GM19455 (cell line): ENCODE measurements at regions not wholly inside any gene's neighbourhood (a gene's known extent, or its start where the extent isn't known, plus 50 kb on each side); places are given as distances from the start of the nearest gene placed in this dataset.
"Not testable (repeated sequence)": the region's sequence is repeated elsewhere in the genome, so short reads cannot be mapped to it uniquely, and the experiment has no call there.

Experiments used
- ATAC-seq: cut with Tn5 transposase; IDR thresholded peaks from one replicate; pipeline ENCODE4 v1.9.1; 2021; ENCODE audit not compliant: unreplicated experiment

DNA sequence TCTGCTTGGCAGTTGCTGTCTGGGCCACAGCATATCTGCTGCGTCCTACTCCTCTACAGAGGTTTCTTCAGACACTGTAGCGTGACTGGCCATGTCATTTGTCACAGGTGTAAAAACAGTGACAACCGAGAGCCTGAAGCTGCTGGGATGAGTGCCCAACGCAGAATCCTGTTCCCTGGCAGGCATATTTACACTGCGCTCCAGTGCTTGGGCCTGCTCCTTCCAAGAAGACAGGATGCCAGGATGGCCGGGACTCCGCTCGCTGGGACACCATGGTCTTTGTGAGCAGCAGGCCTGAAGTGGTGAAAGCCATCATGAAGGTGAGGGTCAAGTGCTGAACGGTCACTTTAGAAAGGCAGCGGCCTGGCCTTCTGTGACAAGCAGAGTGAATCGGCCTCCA, 171.4 kb downstream of the EMP1 start:
- no peak for ATAC-seq

DNA sequence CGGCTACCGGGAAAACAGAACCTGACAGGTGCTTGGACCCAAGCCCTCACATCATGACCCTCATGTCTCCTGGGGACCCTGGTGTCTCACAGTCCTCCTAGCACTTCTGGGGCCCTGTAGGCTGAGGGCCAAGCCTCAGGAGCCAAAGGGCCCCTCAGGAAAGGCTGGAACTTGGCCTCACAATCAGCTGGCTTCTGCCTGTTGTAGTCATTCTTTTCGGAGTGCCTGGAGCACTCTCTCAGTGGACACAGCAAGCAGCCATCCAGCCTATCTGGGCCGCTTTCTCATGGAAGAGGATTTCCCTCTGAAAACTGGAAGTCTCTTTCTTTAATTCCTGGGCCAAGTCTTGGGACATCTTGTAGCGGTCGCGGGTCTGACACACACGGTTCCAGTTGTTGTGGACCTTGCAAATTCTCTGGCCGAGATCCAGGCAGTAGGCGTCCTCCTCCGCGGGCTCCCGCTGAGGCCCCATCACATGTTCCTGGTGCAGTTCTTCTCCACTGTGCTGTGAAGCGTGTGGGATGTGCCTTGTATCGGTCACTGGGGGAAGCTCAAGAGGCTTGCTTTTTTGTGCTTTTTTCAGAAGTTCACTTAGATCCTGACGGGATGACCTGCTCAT, 169.3 kb downstream of the EMP1 start:
- no peak for ATAC-seq

DNA sequence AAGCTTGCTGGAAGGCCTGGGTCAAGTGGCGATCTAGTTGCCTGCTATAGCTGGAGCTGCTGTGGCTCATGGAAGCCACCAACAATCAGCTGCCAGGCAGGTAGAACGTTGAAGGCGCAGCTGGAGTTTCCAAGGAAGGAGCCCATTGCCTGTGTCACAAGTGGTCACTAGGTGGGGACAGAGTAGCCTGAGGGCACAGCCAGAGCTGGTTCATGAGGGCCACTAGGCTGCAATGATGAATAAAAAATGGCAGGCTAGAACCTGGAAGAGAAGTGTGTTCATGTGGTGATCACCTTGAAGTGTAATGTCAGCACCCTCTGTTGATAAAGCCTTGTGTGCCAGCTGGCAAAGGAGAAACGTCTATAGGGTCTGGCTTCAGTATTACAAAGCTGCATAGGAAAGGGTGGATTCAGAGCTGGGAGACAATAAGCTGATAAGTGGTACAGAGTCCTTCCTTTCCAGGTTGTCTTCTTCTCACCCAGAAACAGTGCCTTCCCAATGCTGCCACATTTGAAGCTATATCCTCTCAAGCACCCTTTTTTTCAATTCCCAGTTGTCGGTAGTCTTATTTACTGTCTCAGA, 165.8 kb downstream of the EMP1 start:
- ATAC-seq, result peak; percentile 92

DNA sequence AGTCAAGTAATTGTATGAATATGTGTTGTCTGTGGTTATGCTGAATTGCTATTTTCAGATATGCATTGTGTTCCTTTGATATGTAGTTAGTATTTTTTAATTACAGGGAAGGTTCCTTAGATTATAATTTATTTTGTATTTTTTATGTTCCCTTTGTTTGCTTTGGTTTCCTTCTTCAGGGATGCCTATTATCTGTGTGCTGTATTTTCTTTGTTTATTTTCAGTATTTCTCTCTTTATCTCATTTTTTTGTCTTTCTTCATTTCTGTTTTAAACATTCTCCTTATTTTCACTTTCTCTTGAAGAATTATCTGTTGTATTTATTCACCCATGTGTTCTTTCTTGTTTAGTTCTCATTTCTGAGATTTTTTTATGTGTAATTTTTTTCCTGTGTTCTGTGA, 163.1 kb downstream of the EMP1 start:
- ATAC-seq, result no peak

DNA sequence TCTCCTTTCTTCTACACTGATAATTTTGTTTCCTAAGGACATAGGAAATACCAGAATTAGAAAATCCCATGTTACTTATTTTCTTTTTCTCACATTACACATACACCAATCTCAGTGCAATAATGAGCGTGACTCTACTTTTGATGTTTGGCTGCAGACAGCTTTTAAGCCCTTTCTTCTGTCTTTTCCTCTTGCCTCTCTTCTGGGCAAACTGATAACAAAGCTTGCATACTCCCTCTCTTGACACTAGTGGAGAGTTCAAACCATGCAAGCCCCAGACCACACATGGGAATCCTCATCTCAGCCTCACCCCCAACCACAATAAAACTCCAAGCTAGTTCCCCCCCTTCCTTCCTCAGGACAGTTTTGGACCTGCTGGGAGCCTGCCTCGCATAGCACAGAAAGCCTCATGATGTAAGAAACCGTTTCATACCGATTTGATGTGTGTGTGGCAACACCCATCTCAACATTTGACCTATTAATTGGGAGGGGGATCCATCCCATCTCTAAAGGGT, 161.9 kb downstream of the EMP1 start:
- ATAC-seq, result no peak

DNA sequence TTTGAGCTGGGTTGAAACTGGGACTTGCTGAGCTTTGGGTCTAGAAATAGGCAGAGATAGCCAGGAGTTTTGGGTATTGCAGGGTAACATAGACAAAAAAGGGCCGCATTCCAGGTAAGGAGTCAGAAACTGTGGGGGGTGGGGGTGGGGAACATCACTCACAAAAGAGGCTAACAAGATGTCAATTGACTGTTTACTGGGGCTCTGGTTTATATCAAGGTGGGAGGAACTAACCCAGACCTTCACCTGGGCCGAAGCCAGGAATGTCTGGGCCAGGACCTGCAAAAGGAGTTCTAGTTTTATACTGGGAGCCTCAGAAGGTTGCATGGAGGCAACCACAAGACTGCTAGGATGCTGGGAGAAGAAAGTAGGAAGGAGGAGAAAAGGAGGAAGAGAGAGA, 154.4 kb downstream of the EMP1 start:
- no peak for ATAC-seq

DNA sequence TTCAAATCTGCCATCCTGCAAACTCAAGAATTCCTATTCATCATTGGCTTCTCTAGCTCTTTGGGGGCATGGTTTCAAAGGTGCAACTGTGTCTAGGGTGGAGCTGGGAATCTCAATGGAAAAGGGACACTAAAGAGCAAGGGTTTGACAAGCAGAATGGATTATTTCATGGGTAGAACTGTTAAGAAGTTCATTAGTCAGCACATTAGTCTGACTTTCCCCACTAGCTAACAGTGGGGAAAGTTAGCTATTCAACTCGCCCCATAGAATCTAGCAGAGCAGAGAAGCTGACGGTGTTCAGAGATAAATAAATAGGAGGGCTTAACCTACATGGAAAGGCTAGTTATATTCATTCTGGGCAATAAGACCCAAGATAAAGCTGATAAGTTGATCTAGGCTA, 153.9 kb downstream of the EMP1 start:
- ATAC-seq, result no peak

DNA sequence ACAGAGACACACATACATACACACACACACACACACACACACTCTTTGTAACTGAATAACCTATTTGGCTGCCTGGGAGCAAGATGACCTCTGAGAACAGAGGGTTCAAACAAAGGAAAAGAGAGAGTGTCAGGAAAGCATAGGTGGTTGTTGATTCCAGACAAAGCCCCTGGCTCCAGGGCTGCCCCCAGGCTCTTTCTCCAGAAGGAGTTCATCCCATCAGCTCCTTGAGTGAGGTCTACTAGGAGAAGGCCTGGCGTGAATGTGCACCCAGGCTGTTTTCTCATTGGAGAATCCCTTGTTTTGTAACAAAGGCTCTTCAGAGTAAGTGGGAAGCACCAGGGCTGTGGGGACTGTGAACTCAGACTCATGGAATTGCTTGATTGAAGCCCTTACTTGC, 151.9 kb downstream of the EMP1 start:
- ATAC-seq, result no peak

DNA sequence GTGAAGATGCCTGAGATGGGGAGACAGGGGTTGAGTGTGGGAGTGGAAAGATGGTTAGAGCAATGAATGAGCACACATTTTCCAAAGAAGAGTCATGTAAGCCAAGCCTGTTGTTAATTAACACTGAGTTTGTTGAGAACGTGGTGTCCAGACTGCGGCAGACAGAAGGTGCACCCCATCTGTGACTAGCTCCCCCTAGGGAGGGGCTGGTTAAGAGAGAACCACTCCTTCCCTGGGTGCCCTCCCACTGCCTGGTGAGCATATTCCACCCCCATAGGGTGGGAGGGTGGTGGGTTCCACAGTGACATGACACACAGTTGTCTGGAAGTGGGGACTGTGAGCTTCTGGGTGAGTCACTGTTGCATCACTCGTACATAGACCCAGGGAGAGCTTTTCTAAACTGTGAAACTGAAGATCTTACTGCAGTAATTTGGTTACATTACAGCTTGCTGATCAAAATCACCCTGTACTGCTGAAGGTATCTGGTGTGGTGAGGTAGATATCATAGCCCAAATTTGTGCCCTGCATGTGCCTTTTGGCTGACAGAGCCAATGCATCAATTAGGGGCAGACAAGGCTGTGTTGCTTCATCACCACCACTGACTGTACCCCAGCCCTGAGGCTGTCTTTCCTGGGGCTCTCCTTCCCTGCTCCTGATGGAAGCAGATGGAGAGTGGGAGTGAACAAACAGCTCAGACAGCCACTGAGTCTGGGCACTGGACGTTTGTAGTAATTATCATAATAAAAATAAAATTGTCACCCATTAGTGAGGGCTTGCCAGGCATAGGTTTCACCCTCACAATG, 150.9 kb downstream of the EMP1 start:
- ATAC-seq, result no peak

DNA sequence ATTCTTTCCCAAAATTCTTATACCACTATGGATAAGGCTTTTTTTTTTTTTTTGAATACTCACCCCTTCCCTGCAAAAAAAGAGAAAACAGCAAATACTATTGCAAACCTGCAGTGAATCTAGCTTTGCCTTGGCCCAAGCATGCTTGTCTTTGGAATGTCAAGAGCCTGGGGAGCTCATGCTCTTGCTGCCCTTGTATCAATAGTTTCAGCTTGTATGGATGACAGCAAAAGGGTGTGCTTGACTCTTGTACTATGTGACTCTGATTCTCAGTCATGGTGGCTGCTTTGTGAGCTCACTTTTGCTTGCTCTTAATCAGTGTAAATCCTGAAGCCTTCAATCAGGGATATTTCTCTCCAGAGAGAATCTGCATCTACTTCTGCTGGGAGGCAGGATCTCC, 149.2 kb downstream of the EMP1 start:
- no peak for ATAC-seq

DNA sequence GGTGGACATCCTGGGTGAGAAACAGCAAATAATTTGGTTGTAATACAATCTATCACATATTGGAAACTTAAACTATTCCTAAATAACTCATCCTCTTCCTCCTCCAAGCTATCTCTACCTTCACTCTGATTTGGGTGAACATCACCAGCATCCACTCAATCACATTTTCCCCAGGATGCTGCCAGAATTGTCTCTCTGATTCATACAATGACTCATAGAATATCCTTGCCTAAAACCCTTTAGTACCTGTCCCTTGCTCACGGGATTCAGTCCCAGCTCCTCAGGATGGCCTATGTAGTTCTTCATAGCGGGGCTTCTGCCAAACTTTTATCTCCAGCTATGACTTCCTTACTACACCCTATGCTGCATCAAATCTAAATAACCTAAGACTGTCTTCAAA, 146.8 kb downstream of the EMP1 start:
- no peak for ATAC-seq

DNA sequence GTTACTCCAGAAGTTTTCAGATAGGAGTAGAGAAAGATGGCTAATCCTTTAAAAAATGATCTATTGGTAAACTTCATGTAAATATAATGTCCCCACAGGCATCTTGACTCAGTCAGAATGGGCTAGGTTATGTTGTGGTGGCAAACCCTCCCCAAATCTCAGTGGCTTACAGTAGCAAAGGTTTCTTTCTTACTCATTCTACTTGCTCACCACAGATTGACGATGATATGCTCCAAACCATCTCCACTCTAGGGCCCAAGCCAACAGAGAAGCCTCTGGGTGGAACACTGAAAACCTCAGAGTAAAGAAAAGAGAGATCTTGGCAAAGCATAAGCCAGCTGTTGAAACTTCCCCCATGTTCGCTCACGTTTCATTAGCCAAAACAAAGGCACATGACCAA, 146.4 kb downstream of the EMP1 start:
- no peak for ATAC-seq

DNA sequence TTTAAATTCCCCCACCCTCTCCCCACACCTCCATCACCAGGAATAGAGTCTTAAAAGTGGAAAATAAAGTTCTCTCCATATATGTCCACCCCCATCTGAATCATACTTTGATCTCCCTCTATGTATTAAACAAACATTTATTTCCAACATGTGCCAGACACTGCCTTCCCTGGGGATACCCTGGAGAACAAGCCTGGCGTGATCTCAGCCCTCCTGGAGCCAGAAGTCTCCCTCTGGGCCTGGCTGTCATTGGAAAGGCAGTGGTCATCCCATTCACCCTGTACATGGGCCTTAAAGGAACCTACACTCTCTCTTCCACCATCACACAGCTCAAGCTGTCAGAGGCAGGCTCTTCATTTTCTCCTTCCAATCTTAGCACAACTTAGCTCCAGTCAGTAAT, 143.6 kb downstream of the EMP1 start:
- ATAC-seq, result no peak

DNA sequence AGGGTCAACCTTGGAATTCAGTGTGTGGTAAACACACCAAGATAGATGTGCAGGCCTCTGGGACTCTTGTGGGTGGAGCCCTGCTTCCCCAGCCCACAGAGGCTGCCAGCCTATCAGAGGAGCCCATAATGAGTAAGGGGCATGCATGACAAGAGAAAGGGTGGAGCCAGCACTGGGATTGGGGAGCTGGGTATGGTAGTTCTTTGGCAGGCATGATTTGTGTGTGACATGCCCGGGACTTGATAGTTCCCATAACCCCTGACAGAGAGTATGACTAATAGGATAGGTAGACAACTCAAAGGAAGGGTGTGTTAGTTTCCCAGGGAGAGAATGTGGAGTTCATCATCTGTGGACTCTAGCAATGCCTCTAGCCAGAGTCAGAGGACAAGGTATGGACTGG, 143.0 kb downstream of the EMP1 start:
- no peak for ATAC-seq

DNA sequence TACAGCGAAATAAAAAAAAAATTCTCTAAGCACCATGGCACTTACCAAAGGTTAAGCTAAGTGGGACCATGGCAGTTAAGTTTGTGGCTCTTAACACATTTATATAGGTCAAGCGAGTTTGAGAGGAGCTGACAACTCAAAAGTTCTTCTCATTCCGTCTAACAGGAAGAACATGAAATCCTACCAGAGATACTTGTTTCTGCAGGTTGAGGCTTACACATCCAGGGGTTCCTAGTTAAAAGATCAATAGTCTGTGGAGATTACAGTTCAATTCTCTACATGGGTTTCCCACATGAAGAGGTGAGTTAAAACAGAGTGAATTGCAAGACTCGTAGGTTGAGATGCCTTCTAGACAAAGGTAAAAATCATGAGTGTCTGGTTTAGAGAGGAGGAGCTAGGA, 142.6 kb downstream of the EMP1 start:
- no peak for ATAC-seq

DNA sequence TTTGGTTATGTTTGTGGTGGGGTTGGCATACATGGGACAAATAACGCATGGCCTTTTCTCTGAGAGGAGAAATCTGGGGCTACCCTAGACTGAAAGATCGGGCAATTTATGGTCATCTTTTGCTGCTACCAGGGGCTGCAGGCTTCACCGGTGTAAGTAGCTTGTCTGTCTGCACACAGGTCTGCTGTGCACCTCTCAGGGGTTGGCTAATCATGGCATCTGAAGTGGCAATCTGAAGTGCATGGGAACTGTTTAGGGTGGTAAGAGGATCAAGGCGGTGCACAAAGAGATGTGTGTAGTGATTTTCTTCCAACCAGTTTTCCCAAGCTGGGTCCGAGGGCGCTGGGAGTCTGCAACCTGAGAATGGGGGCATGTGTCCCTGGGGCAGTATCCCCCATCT, 141.3 kb downstream of the EMP1 start:
- no peak for ATAC-seq

DNA sequence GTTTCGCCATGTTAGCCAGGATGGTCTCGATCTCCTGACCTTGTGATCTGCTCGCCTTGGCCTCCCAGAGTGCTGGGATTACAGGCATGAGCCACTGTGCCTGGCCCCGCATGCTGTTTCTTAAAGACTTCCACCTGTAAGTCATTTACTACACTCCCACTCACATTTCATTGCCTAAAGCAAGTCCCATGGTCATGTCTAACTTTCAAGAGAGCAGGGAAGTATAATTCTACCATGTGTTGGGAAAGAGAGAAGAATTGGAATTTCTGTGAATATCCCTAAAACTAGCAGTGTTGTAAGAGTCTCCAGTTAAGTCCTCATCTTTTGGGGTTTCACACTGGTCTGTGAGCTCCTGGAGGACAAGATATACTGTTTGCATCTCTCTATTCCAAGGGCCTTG, 139.7 kb downstream of the EMP1 start:
- ATAC-seq, result no peak

DNA sequence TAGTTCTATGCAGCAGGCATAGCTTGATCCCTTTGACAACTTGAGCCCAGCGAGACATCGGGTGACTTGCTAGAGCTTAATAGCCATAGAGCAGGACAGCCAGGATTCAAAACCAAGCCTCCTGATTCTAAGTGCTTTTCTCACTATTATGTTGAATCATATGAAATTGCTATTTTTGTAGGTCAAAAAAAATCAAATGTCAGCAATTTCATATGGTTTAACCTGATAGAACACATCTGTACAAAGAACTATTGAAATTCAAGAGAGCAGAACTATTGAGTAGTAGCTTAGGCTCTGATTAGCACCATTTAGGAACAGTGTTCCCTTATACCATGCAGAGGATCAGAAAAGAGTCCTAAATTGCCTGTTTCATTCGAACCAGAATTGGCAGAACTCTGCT, 132.0 kb downstream of the EMP1 start:
- ATAC-seq, result no peak

DNA sequence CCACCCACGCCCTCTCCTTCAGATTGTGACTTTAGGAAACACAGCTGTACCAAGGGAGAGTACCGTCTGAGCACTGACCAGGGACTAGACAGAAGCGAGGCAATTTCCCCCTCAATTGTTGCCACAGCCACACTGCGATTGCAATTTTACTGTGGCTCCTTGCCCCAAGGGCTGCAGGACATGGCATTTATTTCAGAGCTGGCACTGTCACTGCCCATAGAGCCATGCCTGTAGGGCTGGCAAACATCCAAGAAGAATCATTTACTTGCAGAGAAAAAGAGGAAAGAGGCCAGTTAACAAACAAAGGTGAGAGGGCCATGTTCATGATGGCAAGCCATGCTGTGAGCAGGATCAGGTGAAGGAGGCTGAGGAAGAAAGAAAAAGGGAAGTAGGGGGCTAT, 129.6 kb downstream of the EMP1 start:
- ATAC-seq, result no peak

DNA sequence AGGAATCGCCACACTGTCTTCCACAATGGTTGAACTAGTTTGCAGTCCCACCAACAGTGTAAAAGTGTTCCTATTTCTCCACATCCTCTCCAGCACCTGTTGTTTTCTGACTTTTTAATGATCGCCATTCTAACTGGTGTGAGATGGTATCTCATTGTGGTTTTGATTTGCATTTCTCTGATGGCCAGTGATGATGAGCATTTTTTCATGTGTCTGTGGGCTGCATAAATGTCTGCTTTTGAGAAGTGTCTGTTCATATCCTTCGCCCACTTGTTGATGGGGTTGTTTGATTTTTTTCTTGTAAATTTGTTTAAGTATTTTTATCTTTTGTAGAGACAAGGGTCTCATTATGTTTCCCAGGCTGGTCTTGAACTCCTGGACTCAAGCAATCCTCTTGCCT, 128.5 kb downstream of the EMP1 start:
- not testable (repeated sequence) for ATAC-seq

DNA sequence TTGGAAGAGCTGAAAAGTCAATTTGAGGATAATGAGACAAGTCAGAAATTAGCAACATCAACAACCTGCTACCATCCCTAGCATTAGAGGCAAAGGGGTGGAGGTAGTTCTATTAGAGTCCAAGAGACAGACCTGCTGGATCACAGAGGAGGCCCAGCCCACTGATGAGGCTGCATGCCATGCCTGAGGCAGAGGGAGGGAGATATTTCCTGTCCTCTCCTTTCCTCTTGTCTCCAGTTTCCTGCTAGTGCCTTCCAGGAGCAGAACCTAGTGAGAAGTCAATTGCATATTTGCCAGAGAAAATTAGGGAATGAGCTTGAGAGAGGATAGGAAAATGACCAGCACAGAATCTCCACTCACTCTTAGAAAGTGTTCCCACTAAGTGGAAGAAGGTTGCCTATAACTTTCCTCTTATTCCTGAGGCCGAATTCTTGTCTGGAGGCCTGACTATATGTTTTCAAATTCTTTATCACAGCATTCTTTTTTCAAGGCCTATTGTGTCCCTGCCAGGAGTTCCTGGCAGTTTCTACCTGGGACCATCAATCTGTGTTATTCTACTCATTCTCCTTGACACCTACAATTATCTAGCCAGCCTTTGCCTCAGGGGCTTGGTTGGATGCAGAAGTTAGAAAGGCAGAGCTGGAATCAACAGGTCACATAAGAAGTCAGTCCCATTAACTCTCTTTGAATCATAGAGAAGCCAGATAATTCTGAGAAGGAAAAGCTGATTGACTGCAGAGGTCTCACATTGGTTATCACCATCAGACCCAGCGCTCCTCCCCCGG, 121.9 kb downstream of the EMP1 start:
- ATAC-seq, result no peak
